Right renal cortex interstitium (tissue), 3 donors: ENCODE measurements at regions not wholly inside any gene's neighbourhood (a gene's known extent, or its start where the extent isn't known, plus 50 kb on each side); places are given as distances from the start of the nearest gene placed in this dataset.
"Not testable (repeated sequence)": the region's sequence is repeated elsewhere in the genome, so short reads cannot be mapped to it uniquely, and the experiment has no call there.

Source experiments
- DNase-seq, 3 donors: peaks; one replicate each; pipeline ENCODE4 v3.0.0-alpha.2; 2013; ENCODE audit warnings: low read depth in 3 of 3, low spot score in 2 of 3

DNA sequence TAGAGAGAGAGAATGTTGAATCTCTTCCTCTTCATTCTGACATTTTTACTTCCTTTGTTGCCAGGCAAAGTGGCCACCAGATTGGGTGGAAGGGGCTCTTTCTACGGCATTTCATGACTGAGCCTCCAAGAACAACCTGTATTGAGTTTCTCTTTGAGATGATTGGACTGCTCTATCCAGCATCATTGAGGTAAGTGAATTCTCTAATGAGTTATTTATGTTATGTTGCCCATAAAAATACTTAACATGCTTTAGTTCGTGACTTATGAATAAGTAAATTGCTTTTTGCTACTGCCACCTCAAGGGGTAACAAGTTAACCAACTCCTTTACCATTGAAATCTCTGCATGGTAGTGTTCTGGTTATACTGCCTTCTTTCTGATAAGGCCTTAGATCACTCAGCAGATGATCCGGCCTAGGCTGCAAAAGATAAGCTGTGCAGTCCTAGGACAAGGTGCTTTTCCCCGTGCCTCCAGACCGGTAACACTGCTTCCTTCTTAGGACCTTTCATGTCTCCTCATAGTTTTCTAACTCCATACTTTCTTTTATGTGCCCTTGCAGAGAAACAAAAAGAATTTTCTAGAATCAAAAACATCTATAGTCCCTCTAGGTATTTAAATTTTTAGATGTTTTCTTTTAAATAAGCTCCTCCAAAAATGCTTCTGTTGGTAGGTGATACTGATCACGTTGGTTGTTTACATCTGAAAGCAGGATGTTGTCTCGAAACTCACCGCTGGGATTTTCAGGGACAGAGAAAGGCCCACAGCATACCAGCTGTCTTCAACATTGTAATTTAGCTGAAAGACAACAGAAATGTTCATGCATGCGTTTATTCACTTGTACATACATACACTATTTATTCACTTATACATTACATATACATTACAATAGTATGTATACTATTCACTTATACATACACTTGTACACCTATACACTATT lies 157.1 kb upstream of the RBPJ start:
- no peak for DNase-seq

- DNase-seq: no peak
These were observed 149.3 kb upstream of the RBPJ start for GRCh38 chr4:26171501-26171900.

DNA sequence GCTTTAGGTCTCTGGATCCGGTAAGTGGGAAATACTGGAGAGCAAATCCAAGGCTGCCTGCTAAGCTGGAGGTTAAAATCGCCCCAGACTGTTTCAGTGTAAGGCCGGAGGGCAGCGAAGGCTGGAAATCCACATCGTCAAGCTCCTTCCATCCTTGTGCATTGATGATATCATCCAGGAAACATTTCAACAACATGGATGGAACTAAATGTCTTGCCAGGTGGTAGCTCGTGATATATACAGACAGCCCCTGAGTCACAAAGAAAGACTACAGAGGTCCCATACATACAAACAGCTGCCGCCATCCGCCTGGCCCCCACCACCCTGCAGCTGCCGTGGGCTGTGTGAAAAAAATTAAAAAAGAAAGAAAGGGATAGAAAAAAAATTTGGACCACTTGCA lies 148.9 kb upstream of the RBPJ start:
- no peak for DNase-seq

DNA sequence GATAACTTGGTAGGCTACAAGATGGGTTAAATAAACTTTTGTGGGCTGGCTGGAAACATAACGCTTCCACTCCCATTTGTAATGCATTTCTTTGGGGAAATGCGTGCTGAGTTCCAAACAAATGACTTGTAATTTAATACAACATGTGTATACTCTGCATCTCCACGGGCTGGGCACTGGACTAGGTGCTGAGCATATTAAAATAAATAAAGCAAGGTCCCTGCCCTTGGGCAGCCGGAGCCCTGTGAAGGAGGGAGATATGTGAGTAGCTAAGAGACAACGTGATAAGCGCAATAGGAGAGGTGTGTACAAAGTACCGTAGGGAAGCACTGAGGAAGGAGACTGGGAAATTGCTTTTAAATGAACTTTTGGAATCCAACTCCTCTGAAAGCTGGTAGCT lies 147.2 kb upstream of the RBPJ start:
- DNase-seq: no peak

DNA sequence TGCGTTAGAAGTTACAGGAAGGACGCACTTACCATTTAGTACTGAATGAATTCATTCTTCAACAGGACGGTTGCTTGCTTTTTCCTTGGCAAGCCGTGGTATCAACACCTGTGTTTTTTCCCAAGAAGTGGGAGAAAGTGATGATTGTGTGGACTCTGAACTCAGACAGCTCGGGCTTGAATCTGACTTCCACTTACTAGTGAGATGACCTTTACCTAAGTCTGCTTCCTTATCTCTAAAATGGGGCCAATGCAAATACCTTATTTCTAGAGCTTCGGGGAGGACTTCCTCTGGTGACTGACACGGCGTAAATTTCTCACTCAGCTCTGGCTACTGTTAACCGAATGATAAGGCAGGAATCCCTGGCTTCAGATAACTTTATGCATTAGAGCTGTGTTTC lies 146.8 kb upstream of the RBPJ start:
- no peak for DNase-seq

GRCh38 chr4:26175006-26175786 lies 145.6 kb upstream of the RBPJ start:
- DNase-seq: no peak

DNA sequence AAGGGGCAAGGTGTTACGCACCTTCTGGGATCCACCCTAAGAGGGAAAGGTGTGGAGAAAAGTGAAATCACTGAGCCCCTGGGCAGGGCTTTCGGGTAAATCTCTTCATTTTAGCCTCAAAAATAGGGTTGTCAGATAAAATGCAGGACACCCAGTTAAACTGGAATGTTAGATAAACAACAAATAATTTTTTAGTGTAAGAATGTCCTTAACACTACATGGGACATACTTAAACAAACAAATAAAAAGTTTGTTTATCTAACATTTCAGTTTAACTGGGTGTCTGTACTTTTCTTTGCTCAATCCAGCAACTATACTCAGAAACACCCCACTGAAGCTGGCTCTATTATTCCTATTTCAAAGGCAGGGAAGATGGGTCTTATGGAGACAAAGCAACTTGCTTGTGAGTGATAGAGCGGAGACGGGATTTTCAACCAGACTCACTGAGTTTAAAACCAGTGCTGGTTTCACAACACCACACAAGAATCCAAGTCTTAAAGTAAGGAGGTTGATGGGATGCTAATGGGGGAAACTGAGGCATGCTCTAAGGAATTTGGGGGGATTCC lies 144.8 kb upstream of the RBPJ start:
- DNase-seq: no peak

GRCh38 chr4:26176598-26177149 lies 144.1 kb upstream of the RBPJ start:
- DNase-seq: no peak

DNA sequence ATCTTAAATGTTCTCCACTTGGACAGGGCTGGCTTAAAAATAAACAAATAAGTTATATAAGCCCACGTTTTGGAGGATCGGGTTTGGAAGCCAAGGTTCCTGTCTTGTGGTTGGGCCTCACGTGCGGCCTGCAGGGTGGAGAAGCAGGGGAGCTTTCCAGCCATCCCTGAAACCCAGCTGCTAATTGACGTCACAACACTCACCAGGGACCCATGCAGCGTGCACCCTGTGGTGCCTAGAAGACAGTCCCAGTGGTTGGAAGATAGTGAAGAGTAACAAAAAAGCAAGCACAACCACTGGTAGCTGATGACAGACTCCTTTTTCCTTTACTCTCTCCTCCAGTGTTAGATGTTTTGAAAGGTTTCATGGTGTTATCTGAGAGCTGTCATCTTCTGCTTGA lies 142.0 kb upstream of the RBPJ start:
- no peak for DNase-seq

DNA sequence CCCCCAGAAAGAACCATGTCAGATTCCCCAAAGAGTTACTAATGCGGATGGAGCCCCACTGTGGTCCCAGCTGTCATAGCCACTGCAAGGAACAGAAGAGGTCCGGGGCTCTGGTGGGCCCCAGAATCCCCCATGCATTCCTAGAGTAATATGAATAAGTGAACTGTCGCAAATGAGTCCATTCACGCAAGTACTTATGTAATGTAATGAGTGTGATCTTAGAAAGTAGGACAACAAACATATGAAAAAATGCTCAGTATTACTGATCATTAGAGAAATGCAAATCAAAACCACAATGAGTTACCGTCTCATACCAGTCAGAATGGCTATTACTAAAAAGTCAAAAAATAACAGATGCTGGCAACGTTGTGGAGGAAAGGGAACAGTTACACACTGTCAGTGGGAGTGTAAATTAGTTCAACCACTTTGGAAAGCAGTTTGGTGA lies 141.5 kb upstream of the RBPJ start:
- DNase-seq: no peak

- DNase-seq: no peak
These were observed 139.2 kb upstream of the RBPJ start for GRCh38 chr4:26181616-26182015.

GRCh38 chr4:26183017-26183416 lies 137.8 kb upstream of the RBPJ start:
- no peak for DNase-seq

DNA sequence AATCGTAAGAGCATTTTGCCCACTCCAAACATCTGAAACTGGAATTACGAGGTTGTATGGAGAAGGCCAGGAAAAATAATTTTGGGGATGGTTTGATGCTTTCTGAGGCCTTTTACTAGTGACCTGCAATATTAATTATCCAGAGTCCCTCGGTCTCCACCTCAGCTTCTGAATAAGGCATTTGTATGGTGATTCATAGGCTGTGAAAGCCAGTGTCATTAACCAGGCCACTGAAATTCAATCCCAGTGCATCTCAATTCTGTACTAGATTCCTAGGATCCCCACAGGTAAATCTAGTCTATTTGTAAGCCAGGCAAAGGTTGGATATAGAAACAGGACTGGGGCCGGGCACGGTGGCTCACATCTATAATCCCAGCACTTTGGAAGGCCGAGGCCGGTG lies 135.4 kb upstream of the RBPJ start:
- DNase-seq: no peak

DNA sequence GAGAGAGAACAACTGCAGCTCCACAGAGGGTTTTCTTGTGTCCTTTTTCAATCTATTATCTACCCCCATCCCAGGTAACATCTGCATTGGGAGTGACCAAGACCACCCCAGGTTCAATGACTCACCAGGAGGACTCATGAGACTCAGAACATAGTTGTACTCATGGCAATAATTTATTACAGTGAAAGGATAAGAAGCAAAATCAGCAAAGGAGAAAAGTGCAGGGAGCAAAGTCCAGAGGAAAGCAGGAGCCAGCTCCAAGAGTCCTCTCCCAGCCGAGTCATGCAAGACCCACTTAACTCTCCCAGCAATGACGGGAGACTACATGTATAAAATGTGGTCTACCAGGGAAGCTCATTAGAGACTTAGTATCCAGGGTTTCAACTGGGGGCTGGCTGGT lies 129.5 kb upstream of the RBPJ start:
- DNase-seq: no peak

DNA sequence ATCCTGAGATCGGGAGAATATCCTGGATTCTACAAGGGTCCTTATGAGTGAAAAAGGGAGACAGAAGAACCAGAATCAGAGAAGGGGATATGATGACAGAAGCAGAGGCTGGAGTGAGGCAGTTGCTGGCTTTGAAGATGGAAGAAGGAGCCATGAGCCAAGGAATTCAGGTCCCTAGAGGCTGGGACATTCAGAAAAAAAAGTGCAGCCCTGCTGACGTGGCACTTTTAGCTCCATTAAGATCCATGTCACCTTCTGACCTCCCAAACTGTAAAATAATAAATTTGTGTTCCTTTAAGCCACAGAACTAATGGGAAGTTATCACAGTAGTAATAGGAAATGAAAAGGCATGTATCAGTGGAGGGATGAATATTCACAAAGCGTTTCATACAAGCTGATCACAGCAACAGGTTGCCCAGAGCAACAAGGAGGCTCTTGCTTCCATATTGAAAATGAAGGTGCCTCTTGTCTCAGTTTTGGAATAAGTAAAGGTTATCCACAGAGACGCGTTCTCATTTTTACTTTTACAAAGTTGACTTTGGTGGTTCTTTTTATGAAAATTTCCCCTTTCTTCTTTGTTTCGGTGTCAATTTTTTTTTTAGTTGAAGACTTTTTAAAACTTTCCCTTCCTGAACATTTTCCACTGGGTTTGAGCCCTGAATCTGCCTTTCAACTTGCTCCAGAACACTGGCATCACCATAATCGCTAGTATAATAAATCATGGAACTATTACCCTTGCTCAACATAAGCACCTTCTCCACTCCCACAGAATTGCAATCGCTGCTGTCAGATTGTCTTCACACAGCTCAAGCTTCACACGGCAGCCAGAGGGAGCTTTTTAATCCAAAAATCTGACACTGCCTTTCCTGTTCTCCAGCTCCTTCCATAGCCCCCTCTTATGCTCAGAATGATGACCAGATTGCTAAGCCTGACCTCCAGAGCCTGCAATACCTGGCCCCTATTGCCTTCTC lies 127.6 kb upstream of the RBPJ start:
- no peak for DNase-seq

DNA sequence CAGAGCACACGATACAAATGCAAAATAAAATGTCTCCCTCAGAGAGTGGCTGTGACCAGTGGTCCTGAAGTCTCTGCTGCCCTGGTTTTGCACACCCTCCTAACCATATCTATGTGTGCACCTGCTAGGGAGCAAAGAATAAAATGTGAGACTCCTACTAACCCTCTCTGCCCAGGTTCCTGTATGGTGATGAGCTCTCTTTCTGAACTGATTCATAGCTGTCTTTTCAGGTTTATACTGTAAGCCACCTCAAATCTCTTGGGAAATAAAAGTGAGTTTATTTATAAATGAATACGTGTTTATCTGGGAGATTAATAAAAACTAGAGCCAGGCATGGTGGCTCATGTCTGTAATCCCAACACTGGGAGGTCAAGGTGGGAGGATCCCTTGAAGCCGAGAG lies 126.0 kb upstream of the RBPJ start:
- no peak for DNase-seq

DNA sequence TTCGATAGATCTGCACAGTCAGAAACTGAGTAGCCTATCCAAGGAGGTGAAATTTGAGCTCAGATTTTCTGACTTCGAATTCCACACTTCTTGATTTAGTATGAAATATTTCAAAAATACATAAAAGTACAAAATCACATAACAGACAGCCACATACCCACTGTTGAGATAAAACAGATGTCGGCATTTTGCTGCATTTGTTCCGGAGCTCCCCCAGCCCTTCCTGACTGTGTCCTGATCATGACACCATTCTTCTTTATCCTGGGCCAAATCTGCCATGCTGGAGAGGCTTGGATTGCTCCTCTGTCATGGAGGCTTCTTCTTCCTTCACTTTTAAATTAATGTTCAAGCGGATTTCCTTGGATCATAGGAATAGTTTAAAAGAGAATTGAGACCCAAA lies 124.2 kb upstream of the RBPJ start:
- DNase-seq: no peak

DNA sequence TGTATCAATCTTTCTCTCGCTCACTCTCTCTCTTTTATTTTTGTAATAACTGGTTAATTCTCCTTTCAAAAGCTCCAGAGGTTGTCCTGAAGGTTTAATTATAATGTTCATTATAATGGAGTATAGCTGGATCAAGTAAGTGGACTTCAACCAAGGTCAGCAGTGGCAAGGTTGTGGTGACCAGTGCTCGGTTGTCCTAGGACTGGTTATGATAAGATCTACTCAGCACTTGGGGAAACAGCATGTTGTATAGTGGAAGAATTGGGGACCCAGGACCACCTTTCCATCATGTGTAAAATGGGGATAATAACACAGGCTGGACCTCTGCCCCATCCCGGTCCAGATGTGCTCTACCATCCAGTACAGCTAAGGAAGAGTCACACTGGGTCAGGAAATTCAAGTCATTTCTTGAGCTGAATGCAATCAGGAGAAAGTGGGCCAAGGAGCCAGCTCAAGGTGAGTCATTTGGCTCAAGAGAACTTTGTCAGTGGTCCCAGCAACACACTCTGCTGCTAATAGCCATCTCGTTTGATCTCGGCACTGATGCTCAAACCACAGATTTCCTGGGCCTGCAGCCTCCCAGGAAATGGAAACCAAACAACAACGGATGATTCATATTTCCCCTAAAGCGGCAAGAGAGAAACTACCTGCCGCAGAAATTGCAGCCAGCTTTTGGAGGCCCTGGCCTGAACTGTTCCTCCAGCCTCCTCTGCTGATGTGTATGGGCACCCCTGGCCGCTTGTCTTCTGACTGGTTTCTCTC lies 123.6 kb upstream of the RBPJ start:
- no peak for DNase-seq

DNA sequence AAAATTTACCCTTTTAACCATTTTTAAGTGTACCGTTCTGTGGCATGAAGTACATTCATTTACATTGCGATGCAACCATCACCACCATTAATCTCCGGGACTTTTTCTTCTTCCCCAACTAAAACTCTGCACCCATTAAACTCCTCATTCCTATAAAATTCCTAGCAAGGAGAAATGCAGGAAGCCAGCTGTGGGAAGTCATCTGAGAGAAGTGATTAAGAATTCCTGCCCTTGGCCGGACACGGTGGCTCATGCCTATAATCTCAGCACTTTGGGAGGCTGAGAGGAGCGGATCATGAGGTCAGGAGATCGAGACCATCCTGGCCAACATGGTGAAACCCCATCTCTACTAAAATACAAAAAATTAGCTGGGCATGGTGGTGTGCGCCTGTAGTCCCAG lies 121.9 kb upstream of the RBPJ start:
- DNase-seq: not testable (repeated sequence)
